ENCODE measurements at regions not wholly inside any gene's neighbourhood (a gene's known extent, or its start where the extent isn't known, plus 50 kb on each side); places are given as distances from the start of the nearest gene placed in this dataset.

GRCh38 chr17:63291258-63291657 lies 154.8 kb downstream of the CYB561 start:
- no peak for TF ChIP-seq CTCF (IDR thresholded peaks at IDR 0.05; ENCODE audit: insufficient read depth, low read length, poor library complexity, severe bottlenecking)
- no peak for TF ChIP-seq EZH2phosphoT487 (conservative IDR thresholded peaks at IDR 0.05; ENCODE audit: low read length)
